GM21423 (cell line): ENCODE measurements at regions not wholly inside any gene's neighbourhood (a gene's known extent, or its start where the extent isn't known, plus 50 kb on each side); places are given as distances from the start of the nearest gene placed in this dataset.

Experiments
- ATAC-seq: cut with Tn5 transposase; IDR thresholded peaks from one replicate; pipeline ENCODE4 v1.9.1; 2021; ENCODE audit warnings: mild to moderate bottlenecking, moderate library complexity; ENCODE audit not compliant: unreplicated experiment

GRCh38 chr13:74622284-74622683 lies 488.1 kb upstream of the KLF12 start:
- no peak for ATAC-seq

- ATAC-seq = no peak
These were observed 486.5 kb upstream of the KLF12 start for GRCh38 chr13:74620711-74621110.

GRCh38 chr13:74620308-74620707 lies 486.1 kb upstream of the KLF12 start:
- ATAC-seq = no peak

GRCh38 chr13:74597526-74597925 lies 463.3 kb upstream of the KLF12 start:
- ATAC-seq = no peak

GRCh38 chr13:74596691-74597090 lies 462.5 kb upstream of the KLF12 start:
- no peak for ATAC-seq

GRCh38 chr13:74593688-74594087 lies 459.5 kb upstream of the KLF12 start:
- ATAC-seq = no peak

GRCh38 chr13:74586847-74587246 lies 452.6 kb upstream of the KLF12 start:
- no peak for ATAC-seq

GRCh38 chr13:74576420-74576819 lies 442.2 kb upstream of the KLF12 start:
- ATAC-seq = no peak

- ATAC-seq = peak; percentile 65
These were observed 441.5 kb upstream of the KLF12 start for GRCh38 chr13:74575729-74576125.

- no peak for ATAC-seq
These were observed 440.9 kb upstream of the KLF12 start for GRCh38 chr13:74574964-74575728.

- no peak for ATAC-seq
These were observed 439.4 kb upstream of the KLF12 start for GRCh38 chr13:74573654-74574053.

- ATAC-seq = no peak
These were observed 437.6 kb upstream of the KLF12 start for GRCh38 chr13:74571811-74572210.

- ATAC-seq = no peak
These were observed 436.6 kb upstream of the KLF12 start for GRCh38 chr13:74570834-74571233.

- no peak for ATAC-seq
These were observed 435.8 kb upstream of the KLF12 start for GRCh38 chr13:74570046-74570445.

GRCh38 chr13:74569251-74569650 lies 435.0 kb upstream of the KLF12 start:
- ATAC-seq = no peak

GRCh38 chr13:74567485-74567884 lies 433.3 kb upstream of the KLF12 start:
- ATAC-seq = no peak

- ATAC-seq = no peak
These were observed 428.2 kb upstream of the KLF12 start for GRCh38 chr13:74562381-74562780.

- no peak for ATAC-seq
These were observed 427.0 kb upstream of the KLF12 start for GRCh38 chr13:74561155-74561554.

- peak; percentile 89 for ATAC-seq
These were observed 426.1 kb upstream of the KLF12 start for GRCh38 chr13:74560325-74560724.

- ATAC-seq = no peak
These were observed 423.7 kb upstream of the KLF12 start for GRCh38 chr13:74557870-74558269.

GRCh38 chr13:74555651-74556420 lies 421.6 kb upstream of the KLF12 start:
- ATAC-seq = no peak

GRCh38 chr13:74555276-74555625 lies 421.0 kb upstream of the KLF12 start:
- no peak for ATAC-seq
